ENCODE measurements at regions not wholly inside any gene's neighbourhood (a gene's known extent, or its start where the extent isn't known, plus 50 kb on each side); places are given as distances from the start of the nearest gene placed in this dataset.
"Not testable (repeated sequence)": the region's sequence is repeated elsewhere in the genome, so short reads cannot be mapped to it uniquely, and the experiment has no call there.

- intact Hi-C loops (cut with micrococcal nuclease), result loop anchor here (5.0 kb wide), 2 partner anchors 192 to 313 kb away; no protein-coding TSS in a partner anchor
These were observed 212.4 kb upstream of the GALNT2 start for GRCh38 chr1:229854620-229855019.

DNA sequence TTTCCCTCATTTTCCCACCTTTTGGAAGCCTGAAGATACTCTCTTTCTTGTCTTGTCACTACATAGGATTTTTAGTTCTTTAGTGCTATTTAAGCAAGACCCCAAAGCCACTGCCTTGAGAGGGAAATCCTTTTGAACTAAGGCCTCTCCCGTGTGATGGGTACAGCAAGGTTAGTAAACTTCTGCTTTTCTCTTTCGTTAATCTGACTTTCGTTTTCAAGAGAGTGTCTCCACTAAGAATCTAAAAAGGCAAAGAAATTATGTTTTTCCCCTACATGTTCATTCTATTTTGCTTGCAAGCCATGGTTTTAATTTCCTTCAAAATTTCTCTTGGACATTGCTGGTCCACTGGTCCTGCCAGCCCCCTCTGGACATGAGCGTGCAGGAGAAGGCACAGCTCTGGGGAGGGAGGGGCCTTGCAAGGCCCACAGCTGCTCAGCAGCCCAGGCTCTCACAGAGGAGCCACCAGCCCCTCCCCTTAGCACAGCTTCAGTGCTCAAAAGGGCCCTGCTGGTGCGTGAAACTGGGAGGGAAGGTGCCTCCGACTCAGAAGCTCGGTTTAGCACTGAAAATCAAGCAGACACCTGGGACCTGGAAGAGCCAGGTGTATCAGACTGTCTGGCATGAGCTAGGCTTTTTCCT is 210.9 kb upstream of the GALNT2 start:
- intact Hi-C loops (cut with micrococcal nuclease), result loop anchor here (5.0 kb wide), 2 partner anchors 194 to 311 kb away; no protein-coding TSS in a partner anchor

GRCh38 chr1:229857585-229857984 is 209.5 kb upstream of the GALNT2 start:
- intact Hi-C loops (cut with micrococcal nuclease), result loop anchor here (5.0 kb wide), 2 partner anchors 195 to 310 kb away; no protein-coding TSS in a partner anchor

- intact Hi-C loops (cut with micrococcal nuclease), result loop anchor here (5.0 kb wide), 2 partner anchors 197 to 308 kb away; no protein-coding TSS in a partner anchor
These were observed 208.0 kb upstream of the GALNT2 start for GRCh38 chr1:229859026-229859425.

- intact Hi-C loops (cut with micrococcal nuclease), result no loop called here
These were observed 206.1 kb upstream of the GALNT2 start for GRCh38 chr1:229860926-229861325.

- intact Hi-C loops (cut with micrococcal nuclease), result no loop called here
These were observed 204.8 kb upstream of the GALNT2 start for GRCh38 chr1:229862017-229862774.

DNA sequence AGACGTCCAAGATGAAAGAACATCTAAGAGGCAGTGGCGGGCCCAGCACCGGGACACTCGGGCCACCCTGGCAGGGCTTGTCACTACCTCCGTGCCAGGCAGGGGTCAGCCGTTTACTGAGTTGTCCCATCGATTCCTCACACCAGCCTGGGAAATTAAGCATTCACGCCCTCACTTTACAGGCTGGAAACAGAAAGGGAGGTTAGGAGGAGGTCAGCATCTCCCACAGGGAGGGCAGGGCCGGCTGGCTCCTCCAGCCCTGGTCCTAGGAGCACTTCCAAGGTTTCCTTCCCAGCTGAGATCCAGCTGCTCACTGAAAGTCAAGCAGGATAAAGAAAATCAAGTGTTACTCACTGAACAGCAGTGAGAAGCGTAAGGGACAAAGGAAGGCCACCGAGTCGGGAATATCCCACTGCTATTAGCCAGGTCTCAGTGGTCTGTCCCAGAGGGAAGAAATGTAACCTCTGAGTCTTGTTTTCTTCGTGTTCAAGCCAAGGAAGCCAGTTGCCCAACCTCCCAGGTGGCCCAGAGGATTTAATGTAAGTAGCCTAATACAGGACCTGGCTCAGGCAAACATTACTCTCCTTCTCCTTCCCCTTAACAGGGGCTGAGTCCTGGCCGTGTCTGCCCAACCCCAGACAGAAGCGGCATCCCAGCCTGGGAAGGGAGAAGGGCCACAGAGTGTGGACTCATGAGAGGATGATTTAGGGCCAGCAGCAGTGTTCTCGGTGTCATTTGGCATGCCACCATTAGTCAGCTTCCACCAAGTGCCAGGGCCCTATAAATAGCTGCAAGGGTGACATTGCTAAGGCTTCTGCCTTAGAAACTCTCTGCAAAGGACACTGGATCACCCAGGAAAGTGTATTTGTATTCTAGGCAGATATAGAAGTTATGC is 203.1 kb upstream of the GALNT2 start:
- intact Hi-C loops (cut with micrococcal nuclease), result no loop called here

- intact Hi-C loops (cut with micrococcal nuclease), result no loop called here
These were observed 202.3 kb upstream of the GALNT2 start for GRCh38 chr1:229864686-229865230.

DNA sequence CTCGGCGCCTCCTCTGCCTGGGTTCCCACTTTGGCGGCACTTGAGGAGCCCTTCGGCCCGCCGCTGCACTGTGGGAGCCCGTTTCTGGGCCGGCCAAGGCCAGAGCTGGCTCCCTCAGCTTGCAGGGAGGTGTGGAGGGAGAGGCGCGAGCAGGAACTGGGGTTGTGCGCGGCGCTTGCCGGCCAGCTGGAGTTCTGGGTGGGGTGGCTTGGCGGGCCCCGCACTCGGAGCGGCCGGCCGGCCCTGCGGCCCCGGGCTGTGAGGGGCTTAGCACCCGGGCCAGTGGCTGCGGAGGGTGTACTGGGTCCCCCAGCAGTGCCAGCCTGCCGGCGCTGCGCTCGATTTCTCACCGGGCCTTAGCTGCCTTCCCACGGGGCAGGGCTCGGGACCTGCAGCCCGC is 201.7 kb upstream of the GALNT2 start:
- intact Hi-C loops (cut with micrococcal nuclease), result not testable (repeated sequence)

GRCh38 chr1:229867726-229868125 is 199.3 kb upstream of the GALNT2 start:
- intact Hi-C loops (cut with micrococcal nuclease), result no loop called here

DNA sequence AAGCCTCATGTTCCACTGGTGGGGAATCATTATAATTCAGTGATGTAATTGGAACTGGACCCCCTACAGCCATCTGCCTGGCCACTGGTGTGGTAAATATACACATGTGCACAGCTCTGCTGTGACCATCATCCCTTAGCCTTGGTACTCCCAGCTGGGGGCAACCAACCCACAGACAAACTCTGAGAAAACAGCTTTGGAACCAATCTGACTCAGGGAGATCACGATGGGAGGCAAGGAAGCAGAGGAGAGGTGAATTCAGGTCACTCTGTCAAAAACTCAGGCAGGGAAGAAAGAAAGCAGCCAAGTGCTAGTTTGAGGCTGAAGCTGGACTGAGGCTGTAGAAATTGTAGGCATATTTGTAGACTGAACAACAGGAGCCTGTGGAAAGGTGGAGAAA is 197.8 kb upstream of the GALNT2 start:
- intact Hi-C loops (cut with micrococcal nuclease), result no loop called here

- intact Hi-C loops (cut with micrococcal nuclease), result no loop called here
These were observed 197.4 kb upstream of the GALNT2 start for GRCh38 chr1:229869687-229870086.

GRCh38 chr1:229870381-229870780 is 196.7 kb upstream of the GALNT2 start:
- intact Hi-C loops (cut with micrococcal nuclease), result no loop called here

DNA sequence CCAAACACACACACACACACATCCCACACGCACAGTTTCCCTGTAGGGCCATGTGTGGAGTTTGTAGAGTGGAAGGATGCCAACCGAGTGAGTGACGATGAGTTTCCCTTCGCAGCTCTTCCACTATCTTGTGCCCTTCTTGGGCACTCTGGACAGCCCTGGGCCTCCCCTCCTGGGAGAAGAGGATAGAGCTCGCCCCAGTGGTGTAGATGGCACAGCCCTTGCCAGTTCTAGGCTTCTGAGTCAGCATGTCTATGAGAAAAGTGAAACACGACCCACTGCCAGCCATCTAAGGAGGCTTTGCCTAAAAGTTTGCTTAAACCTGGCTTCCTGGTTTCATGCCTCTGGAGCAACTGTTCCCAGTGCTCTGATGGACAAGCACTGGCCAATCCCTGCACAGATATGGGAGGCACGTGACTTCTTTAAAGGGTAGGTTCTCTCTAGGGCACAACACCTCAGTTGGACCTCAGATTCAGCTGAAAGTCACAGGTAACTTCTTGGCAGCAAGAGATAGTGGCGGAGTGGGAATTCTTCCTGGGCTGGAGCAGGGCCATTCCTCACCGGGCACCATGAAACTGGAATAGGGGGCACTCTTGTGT is 195.9 kb upstream of the GALNT2 start:
- intact Hi-C loops (cut with micrococcal nuclease), result no loop called here

DNA sequence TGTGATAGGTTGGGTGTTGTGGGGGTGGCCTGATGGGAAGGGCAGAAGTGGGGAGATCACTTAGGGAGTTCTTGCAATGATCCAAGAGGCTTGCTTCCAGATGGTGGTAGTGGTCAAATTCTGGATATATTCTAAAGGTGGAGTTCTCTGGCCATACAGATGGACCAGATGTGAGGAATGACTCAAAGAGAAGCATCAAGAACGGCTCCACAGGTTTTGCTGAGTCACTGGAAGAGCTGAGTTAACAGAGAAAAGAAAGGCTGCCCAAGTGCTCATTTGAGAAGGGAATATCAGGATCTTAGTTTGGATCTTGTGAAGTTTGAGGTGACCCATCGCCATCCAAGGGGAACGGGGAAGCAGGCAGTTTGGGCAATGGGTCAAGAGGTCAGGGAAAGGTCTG is 192.9 kb upstream of the GALNT2 start:
- intact Hi-C loops (cut with micrococcal nuclease), result no loop called here

GRCh38 chr1:229874609-229875008 is 192.4 kb upstream of the GALNT2 start:
- intact Hi-C loops (cut with micrococcal nuclease), result no loop called here

DNA sequence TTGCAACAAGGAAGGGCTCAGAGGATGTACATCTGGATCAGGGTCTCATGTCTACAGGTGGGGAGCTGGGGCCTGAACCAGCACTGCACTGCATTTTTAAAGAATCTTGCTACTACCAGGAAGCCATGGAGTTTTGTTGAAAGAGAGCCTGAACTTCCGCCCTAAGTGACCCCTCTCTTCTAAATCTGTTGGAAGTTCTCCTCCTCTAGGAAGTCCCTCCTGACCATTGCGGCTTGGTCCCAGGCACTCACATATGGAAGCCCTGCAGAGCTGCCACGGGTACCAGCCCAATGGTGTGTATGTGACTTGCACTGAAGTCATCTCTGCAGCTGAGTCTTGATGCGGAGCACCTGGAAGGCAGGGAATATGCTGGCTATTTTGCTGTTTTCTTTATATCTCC is 192.0 kb upstream of the GALNT2 start:
- intact Hi-C loops (cut with micrococcal nuclease), result no loop called here

DNA sequence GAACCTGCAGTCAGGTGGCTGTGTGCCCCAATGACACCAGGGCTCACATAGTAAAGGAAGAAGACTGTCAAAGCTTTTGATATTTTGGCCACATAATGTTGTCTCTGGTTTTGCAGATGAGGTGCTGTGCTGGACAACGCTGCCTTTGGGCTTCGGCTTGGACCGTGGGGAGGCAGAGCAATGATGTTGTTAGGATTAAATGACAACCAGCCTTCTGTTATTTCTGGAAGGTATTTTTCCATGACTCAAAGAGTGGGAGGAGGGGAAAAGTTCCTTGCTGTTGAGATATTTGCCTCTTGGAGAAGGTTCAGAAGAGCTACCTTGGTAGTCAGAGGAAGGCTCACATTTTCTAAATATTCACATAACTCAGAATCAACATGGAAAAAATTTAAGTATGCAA is 187.3 kb upstream of the GALNT2 start:
- intact Hi-C loops (cut with micrococcal nuclease), result no loop called here

DNA sequence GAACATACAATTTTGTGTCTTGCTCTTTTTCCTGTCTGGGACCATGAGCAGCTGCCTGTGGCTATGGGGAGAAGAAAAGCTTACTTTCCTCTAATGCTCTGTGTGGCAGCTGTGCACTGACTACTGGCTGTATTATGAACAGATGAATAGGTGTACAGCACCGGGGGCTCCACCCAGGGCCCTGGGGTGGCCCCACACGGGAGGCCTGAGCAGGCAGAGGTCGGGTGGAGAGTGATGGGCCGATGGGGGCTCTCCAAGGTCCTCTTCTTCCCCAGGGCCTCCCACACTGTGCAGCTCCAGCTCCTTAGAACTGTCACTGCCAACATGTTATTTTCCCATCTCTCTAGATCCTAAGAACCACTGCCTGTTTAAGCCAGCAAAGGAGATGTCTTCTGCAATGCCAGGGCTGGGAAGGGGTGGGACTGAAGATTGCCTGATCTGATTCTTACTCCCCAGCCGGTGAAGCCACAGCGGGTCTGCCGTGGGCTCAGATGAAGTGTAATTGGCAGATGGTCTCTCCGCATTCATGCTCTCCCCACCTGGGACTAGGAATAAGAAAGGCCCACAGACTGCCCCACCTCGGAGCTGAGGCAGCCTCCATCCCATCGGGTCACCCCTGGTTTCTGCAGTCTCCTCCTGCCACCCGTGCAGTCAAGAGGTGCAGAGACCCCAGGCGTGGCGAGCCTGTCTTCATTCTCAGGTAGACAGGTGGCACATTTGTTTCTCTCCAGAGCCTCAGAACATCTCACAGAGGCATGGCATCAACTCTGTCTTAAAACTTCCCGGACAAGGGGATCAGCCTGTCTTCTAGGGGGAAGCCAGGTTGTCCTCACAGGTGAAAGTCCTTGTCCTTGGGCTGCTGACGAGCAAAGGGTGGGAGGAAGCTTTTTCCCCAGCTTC is 186.5 kb upstream of the GALNT2 start:
- intact Hi-C loops (cut with micrococcal nuclease), result no loop called here

DNA sequence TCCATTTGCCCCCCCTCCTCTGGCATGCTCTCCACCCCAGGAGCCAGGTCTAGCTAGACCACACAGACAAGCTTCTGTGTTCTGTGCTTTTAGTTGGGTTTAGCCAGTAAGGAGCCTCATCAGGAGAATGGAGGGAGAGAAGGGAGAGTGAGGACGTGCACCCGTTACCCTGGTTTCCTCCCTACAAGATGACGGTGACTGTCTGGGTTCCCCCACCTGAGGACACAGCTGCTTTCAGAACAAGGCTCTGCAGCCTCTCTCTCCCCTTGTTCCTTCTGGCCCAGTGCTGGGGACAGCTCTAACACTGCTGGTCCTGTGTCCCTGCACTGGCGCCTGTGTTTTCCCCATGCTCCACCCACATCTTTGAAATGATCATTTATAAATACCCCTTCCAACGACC is 184.4 kb upstream of the GALNT2 start:
- intact Hi-C loops (cut with micrococcal nuclease), result no loop called here
